Lower lobe of right lung (tissue), 2 donors: ENCODE measurements at regions not wholly inside any gene's neighbourhood (a gene's known extent, or its start where the extent isn't known, plus 50 kb on each side); places are given as distances from the start of the nearest gene placed in this dataset.

ENCODE experiments used
- ATAC-seq, 2 donors: fragments of 200-7000 bp; cut with Tn5 transposase; one replicate each; pipeline ENCODE4 v1.9.1; 2020 to 2022; ENCODE audit warnings: mild to moderate bottlenecking in 2 of 2, moderate library complexity in 2 of 2
- DNase-seq: peaks from one replicate; pipeline ENCODE4 v3.0.0-alpha.2; 2020
- H3K27ac ChIP-seq: fragments of 200-600 bp; one replicate; pipeline ENCODE4 v1.8.0; 2022
- H3K27me3 ChIP-seq: fragments of 200-600 bp; one replicate; pipeline ENCODE4 v1.8.0; 2022; ENCODE audit warnings: low read depth
- H3K36me3 ChIP-seq: fragments of 200-600 bp; one replicate; pipeline ENCODE4 v1.8.0; 2022; ENCODE audit warnings: mild to moderate bottlenecking
- H3K4me1 ChIP-seq: fragments of 200-600 bp; one replicate; pipeline ENCODE4 v1.8.0; 2022
- H3K4me3 ChIP-seq: fragments of 200-600 bp; one replicate; pipeline ENCODE4 v1.8.0; 2022; ENCODE audit warnings: mild to moderate bottlenecking
- H3K9me3 ChIP-seq: fragments of 200-600 bp; one replicate; pipeline ENCODE4 v1.8.0; 2022
- intact Hi-C: fragments of 100-400 bp; cut with DNase I; formaldehyde crosslinking; loops from one replicate; pipeline ENCODE4 v1.11.0; 2022
- TF ChIP-seq, protein P1 (sequence below): fragments of 200-600 bp; IDR thresholded peaks from one replicate; pipeline ENCODE4 v1.8.0; 2022; ENCODE audit warnings: antibody characterized with exemption, mild to moderate bottlenecking
- donor health status: DM: no; HTN: yes; CAD: no; lungs with severe emphysema.

DNA sequence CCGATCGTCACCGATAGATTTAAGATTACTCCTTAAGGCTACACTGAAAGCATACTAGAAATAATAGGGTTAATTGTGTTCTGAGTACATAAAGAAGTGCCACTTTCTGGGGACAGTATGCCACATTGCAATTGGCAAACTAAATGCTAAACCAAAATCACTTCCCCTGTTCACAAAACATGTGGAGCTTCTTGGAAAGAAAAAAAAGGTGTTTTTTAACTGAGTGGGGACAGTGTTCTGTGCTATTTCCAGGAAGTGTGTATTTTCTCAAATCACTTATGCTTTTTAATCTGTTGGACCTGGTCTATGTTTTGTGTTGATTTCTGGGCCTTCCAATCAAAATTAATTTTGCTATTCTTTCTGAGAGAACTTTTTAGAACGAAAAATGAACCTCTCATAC lies 149.3 kb upstream of the MPDZ start:
- H3K27ac ChIP-seq = no peak overlapping the region
- intact Hi-C loops = loop anchor here (10.0 kb wide), 1 partner anchor 1006 kb away; no protein-coding TSS in a partner anchor
- ATAC-seq (no peak), DNase-seq (no peak)
- H3K4me1 ChIP-seq = no peaks in the 10 kb centered on the region
- no peaks in the 10 kb centered on the region for H3K36me3 ChIP-seq
- H3K27me3 ChIP-seq = no peaks in the 10 kb centered on the region
- H3K9me3 ChIP-seq = no peaks in the 10 kb centered on the region
- TF ChIP-seq, protein P1, sequence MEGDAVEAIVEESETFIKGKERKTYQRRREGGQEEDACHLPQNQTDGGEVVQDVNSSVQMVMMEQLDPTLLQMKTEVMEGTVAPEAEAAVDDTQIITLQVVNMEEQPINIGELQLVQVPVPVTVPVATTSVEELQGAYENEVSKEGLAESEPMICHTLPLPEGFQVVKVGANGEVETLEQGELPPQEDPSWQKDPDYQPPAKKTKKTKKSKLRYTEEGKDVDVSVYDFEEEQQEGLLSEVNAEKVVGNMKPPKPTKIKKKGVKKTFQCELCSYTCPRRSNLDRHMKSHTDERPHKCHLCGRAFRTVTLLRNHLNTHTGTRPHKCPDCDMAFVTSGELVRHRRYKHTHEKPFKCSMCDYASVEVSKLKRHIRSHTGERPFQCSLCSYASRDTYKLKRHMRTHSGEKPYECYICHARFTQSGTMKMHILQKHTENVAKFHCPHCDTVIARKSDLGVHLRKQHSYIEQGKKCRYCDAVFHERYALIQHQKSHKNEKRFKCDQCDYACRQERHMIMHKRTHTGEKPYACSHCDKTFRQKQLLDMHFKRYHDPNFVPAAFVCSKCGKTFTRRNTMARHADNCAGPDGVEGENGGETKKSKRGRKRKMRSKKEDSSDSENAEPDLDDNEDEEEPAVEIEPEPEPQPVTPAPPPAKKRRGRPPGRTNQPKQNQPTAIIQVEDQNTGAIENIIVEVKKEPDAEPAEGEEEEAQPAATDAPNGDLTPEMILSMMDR = no peak
- no peak overlapping the region for H3K4me3 ChIP-seq

DNA sequence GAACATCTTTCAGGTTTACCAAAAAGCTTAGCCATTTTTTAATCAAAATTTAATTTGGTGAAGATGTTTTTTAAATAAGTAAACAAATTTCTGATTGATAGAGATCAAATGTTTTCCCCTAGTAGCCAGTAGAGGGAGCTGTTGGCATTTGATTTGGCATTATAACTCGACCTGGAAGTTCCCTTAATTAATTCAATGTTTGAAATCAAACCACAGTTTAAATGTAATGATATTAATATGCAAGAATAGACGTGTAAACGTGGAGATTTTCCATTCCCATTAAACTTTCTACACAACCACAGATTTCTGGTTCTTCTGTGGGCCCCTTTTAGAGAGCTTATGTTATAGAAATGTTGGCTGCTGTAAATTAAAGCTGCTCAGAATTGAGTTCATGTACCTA lies 148.1 kb upstream of the MPDZ start:
- H3K27ac ChIP-seq = no peak overlapping the region

DNA sequence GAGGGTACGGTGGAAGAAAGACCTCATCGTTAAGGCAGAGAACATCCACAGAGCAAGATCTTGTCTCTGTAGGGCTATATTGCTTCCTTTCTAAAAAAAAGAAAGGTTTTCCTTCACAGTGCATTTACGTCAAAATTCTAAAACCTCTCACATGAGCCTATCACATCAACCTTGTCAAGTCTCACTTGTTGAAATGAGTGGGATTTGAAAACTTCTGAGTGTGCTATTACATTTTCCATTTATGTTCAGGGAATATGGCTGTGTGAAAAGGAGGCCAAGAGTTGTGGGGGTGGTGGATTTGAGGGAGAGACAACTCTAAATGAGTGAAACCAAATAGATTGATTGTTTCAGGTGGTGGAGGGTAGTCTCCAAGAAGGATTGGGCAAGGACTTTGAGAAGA lies 147.1 kb upstream of the MPDZ start:
- intact Hi-C loops = loop anchor here (10.0 kb wide), 1 partner anchor 1008 kb away; no protein-coding TSS in a partner anchor
- H3K9me3 ChIP-seq = no peaks in the 10 kb centered on the region
- no peak for ATAC-seq
- H3K4me1 ChIP-seq = no peaks in the 10 kb centered on the region
- H3K27ac ChIP-seq = no peak overlapping the region
- no peak for DNase-seq
- no peaks in the 10 kb centered on the region for H3K27me3 ChIP-seq
- no peaks in the 10 kb centered on the region for H3K36me3 ChIP-seq
- TF ChIP-seq, protein P1 = no peak
- no peak overlapping the region for H3K4me3 ChIP-seq

More for the DNA sequence above, 148.1 kb upstream of the MPDZ start:
- intact Hi-C loops = loop anchor here (10.0 kb wide), 1 partner anchor 1007 kb away; no protein-coding TSS in a partner anchor
- TF ChIP-seq, protein P1 = peak; percentile 68
- Histone ChIP-seq H3K27me3 (no peaks in the 10 kb centered on the region), H3K9me3 (no peaks in the 10 kb centered on the region), H3K4me1 (no peaks in the 10 kb centered on the region), H3K4me3 (no peak overlapping the region), H3K36me3 (no peaks in the 10 kb centered on the region)
- DNase-seq (no peak), ATAC-seq (peak in 1 of 2 donors; percentile 51)

DNA sequence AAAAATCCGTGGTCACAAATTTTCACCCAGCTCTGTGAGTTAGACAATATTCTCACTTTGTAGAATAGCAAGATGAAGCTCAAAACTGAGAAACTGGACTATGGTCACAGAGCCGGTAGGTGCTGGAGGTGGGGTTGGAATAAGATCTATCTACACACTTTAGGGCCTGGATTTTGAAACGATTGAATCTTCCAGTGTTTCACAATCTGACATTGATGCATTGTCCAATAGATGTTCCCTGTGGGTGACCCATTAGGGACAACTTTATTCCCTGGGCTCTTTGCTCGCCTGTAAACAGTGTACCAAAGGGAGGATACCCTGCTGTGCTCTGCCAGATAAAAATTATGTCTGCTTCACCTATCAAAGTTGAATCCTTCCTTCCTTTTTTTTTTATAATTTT lies 145.4 kb upstream of the MPDZ start:
- ATAC-seq (no peak), DNase-seq (no peak)
- Histone ChIP-seq H3K9me3 (no peaks in the 10 kb centered on the region), H3K4me3 (no peak overlapping the region), H3K4me1 (no peaks in the 10 kb centered on the region), H3K27me3 (no peaks in the 10 kb centered on the region), H3K27ac (no peak overlapping the region), H3K36me3 (no peaks in the 10 kb centered on the region)
- TF ChIP-seq, protein P1 = no peak
- intact Hi-C loops = loop anchor here (10.0 kb wide), 1 partner anchor 1010 kb away; no protein-coding TSS in a partner anchor

DNA sequence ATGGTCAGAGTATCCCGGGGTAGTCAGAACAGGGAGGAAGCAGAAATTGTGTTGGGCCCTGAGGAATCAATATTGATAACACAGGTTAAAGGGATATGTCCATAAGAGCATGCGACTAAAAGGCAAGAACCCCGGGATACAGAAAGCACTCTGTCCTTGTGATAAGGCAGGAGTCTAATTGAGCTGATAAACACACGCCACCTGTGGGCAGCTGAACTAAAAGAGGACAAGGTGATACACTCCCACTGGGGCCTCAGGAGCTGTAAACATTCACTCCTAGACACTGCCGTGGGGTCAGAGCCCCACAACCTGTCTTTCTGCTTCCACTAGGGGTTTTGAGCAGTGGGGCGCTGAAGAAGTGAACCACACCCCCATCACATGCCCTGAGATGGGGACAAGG lies 144.7 kb upstream of the MPDZ start:
- Histone ChIP-seq H3K9me3 (no peaks in the 10 kb centered on the region), H3K4me1 (no peaks in the 10 kb centered on the region), H3K27ac (no peak overlapping the region), H3K4me3 (no peak overlapping the region), H3K27me3 (no peaks in the 10 kb centered on the region), H3K36me3 (no peaks in the 10 kb centered on the region)
- intact Hi-C loops = loop anchor here (10.0 kb wide), 1 partner anchor 1011 kb away; no protein-coding TSS in a partner anchor
- no peak for ATAC-seq
- no peak for DNase-seq
- TF ChIP-seq, protein P1 = no peak
